ENCODE measurements at regions not wholly inside any gene's neighbourhood (a gene's known extent, or its start where the extent isn't known, plus 50 kb on each side); places are given as distances from the start of the nearest gene placed in this dataset.

GRCh38 chr4:96681218-96681617 is 841.3 kb downstream of the PDHA2 start:
- Mint-ChIP-seq H3K27me3 (no peaks in the 10 kb centered on the region), H3K27ac (no peak overlapping the region), H3K4me3 (no peak overlapping the region), H3K36me3 (ENCODE audit: low read depth) (no peaks in the 10 kb centered on the region), H3K9me3 (peaks cover 2% of the 10 kb centered on the region), H3K4me1 (ENCODE audit: low read depth) (no peaks in the 10 kb centered on the region)
- DNase-seq (no peak), ATAC-seq (no peak)
- TF ChIP-seq CTCF (IDR thresholded peaks at IDR 0.05) = no peak
- CTCF ChIA-PET = no interaction called here
- POLR2A ChIA-PET = no interaction called here
- intact Hi-C loops (cut with micrococcal nuclease) = no loop called here

- ChIA-PET CTCF (no interaction called here), POLR2A (no interaction called here)
- no peak for TF ChIP-seq CTCF (IDR thresholded peaks at IDR 0.05)
- no peak overlapping the region for H3K4me3 Mint-ChIP-seq
- H3K9me3 Mint-ChIP-seq = no peaks in the 10 kb centered on the region
- intact Hi-C loops (cut with micrococcal nuclease) = no loop called here
- H3K4me1 Mint-ChIP-seq (ENCODE audit: low read depth) = no peaks in the 10 kb centered on the region
- H3K27ac Mint-ChIP-seq = no peak overlapping the region
- ATAC-seq (no peak), DNase-seq (no peak)
- H3K36me3 Mint-ChIP-seq (ENCODE audit: low read depth) = no peaks in the 10 kb centered on the region
- H3K27me3 Mint-ChIP-seq = no peaks in the 10 kb centered on the region
Observed at GRCh38 chr4:96685691-96686090, 845.8 kb downstream of the PDHA2 start.

GRCh38 chr4:96691521-96691920 is 851.6 kb downstream of the PDHA2 start:
- Mint-ChIP-seq H3K4me1 (ENCODE audit: low read depth) (no peaks in the 10 kb centered on the region), H3K4me3 (no peak overlapping the region), H3K27ac (no peak overlapping the region), H3K9me3 (peaks cover 6% of the 10 kb centered on the region), H3K27me3 (no peaks in the 10 kb centered on the region), H3K36me3 (ENCODE audit: low read depth) (no peaks in the 10 kb centered on the region)
- no peak for TF ChIP-seq CTCF (IDR thresholded peaks at IDR 0.05)
- POLR2A ChIA-PET = no interaction called here
- no peak for ATAC-seq
- no peak for DNase-seq
- CTCF ChIA-PET = no interaction called here
- intact Hi-C loops (cut with micrococcal nuclease) = no loop called here

- Mint-ChIP-seq H3K4me1 (ENCODE audit: low read depth) (no peaks in the 10 kb centered on the region), H3K9me3 (peaks cover 4% of the 10 kb centered on the region), H3K27me3 (no peaks in the 10 kb centered on the region), H3K27ac (no peak overlapping the region), H3K4me3 (no peak overlapping the region), H3K36me3 (ENCODE audit: low read depth) (no peaks in the 10 kb centered on the region)
- intact Hi-C loops (cut with micrococcal nuclease) = no loop called here
- no peak for TF ChIP-seq CTCF (IDR thresholded peaks at IDR 0.05)
- CTCF ChIA-PET = no interaction called here
- ATAC-seq = no peak
- no peak for DNase-seq
- POLR2A ChIA-PET = no interaction called here
Observed at GRCh38 chr4:96698831-96699230, 858.9 kb downstream of the PDHA2 start.

GRCh38 chr4:96703265-96703664 is 863.4 kb downstream of the PDHA2 start:
- Mint-ChIP-seq H3K9me3 (peaks cover 2% of the 10 kb centered on the region), H3K4me3 (no peak overlapping the region), H3K27ac (no peak overlapping the region), H3K27me3 (no peaks in the 10 kb centered on the region), H3K36me3 (ENCODE audit: low read depth) (no peaks in the 10 kb centered on the region), H3K4me1 (ENCODE audit: low read depth) (no peaks in the 10 kb centered on the region)
- ChIA-PET CTCF (no interaction called here), POLR2A (no interaction called here)
- no peak for TF ChIP-seq CTCF (IDR thresholded peaks at IDR 0.05)
- intact Hi-C loops (cut with micrococcal nuclease) = no loop called here
- no peak for ATAC-seq
- DNase-seq = no peak
